H9 (cell line): ENCODE measurements at regions not wholly inside any gene's neighbourhood (a gene's known extent, or its start where the extent isn't known, plus 50 kb on each side); places are given as distances from the start of the nearest gene placed in this dataset.

Source experiments
- DNase-seq: peaks from one replicate; pipeline ENCODE4 v3.0.0-alpha.2; 2017
- H2AFZ ChIP-seq: one replicate; pipeline ENCODE4 v1.6.1; 2013; ENCODE audit warnings: mild to moderate bottlenecking, low read length, control low read depth, moderate library complexity
- H2AK5ac ChIP-seq: 2 replicates; pipeline ENCODE4 v1.6.1; 2013; ENCODE audit warnings: low read length, control low read depth, mixed read lengths; ENCODE audit not compliant: insufficient read length
- H2BK120ac ChIP-seq: one replicate; pipeline ENCODE4 v1.6.1; 2013; ENCODE audit warnings: low read depth, mild to moderate bottlenecking, low read length, control low read depth, inconsistent platforms; ENCODE audit not compliant: poor library complexity, severe bottlenecking
- H2BK12ac ChIP-seq: 2 replicates; pipeline ENCODE4 v1.6.1; 2013; ENCODE audit warnings: low read length, control low read depth, mixed read lengths, low read depth; ENCODE audit not compliant: insufficient read length
- H2BK15ac ChIP-seq: 2 replicates; pipeline ENCODE4 v1.6.1; 2013; ENCODE audit warnings: low read depth, low read length, control low read depth
- H2BK20ac ChIP-seq: one replicate; pipeline ENCODE4 v1.6.1; 2013; ENCODE audit warnings: low read depth, mild to moderate bottlenecking, low read length, control low read depth, inconsistent platforms; ENCODE audit not compliant: poor library complexity, severe bottlenecking
- H2BK5ac ChIP-seq: 2 replicates; pipeline ENCODE4 v1.6.1; 2013; ENCODE audit warnings: low read length, control low read depth, mixed read lengths; ENCODE audit not compliant: insufficient read length
- H3K14ac ChIP-seq: 2 replicates; pipeline ENCODE4 v1.6.1; 2013; ENCODE audit warnings: low read length, control low read depth; ENCODE audit not compliant: insufficient read depth
- H3K18ac ChIP-seq: 2 replicates; pipeline ENCODE4 v1.6.1; 2013; ENCODE audit warnings: low read depth, mild to moderate bottlenecking, mixed read lengths, low read length, control low read depth; ENCODE audit not compliant: insufficient read length
- H3K23ac ChIP-seq: 2 replicates; pipeline ENCODE4 v1.6.1; 2013; ENCODE audit warnings: low read length, control low read depth, mixed read lengths, low read depth; ENCODE audit not compliant: insufficient read length
- H3K23me2 ChIP-seq: 2 replicates; pipeline ENCODE4 v1.6.1; 2013; ENCODE audit warnings: low read depth, mild to moderate bottlenecking, mixed read lengths, low read length, control low read depth; ENCODE audit not compliant: insufficient read length, poor library complexity, severe bottlenecking
- H3K27ac ChIP-seq: 2 replicates; pipeline ENCODE4 v1.5.1; 2013; ENCODE audit warnings: low read length, control low read depth, mixed read lengths, low read depth; ENCODE audit not compliant: insufficient read length
- H3K27me3 ChIP-seq: 2 replicates; pipeline ENCODE4 v1.6.1; 2013; ENCODE audit warnings: low read length, control low read depth, inconsistent platforms; ENCODE audit not compliant: insufficient read depth
- H3K4ac ChIP-seq: 2 replicates; pipeline ENCODE4 v1.6.1; 2013; ENCODE audit warnings: low read depth, mild to moderate bottlenecking, control low read depth, inconsistent platforms, low read length, moderate library complexity
- H3K4me1 ChIP-seq: 2 replicates; pipeline ENCODE4 v1.6.1; 2013; ENCODE audit warnings: low read length, control low read depth, inconsistent platforms; ENCODE audit not compliant: insufficient read depth
- H3K4me2 ChIP-seq: 2 replicates; pipeline ENCODE4 v1.6.1; 2013; ENCODE audit warnings: low read length, control low read depth, mixed read lengths; ENCODE audit not compliant: insufficient read length, insufficient read depth
- H3K56ac ChIP-seq: 2 replicates; pipeline ENCODE4 v1.6.1; 2013; ENCODE audit warnings: low read depth, mild to moderate bottlenecking, mixed read lengths, low read length, control low read depth; ENCODE audit not compliant: insufficient read length
- H3K79me1 ChIP-seq: 2 replicates; pipeline ENCODE4 v1.6.1; 2013; ENCODE audit warnings: low read depth, mild to moderate bottlenecking, moderate library complexity, low read length, control low read depth, inconsistent platforms; ENCODE audit not compliant: insufficient read depth, poor library complexity, severe bottlenecking
- H3K79me2 ChIP-seq: 2 replicates; pipeline ENCODE4 v1.6.1; 2013; ENCODE audit warnings: low read length, control low read depth, inconsistent platforms; ENCODE audit not compliant: insufficient read depth
- H3K9ac ChIP-seq: 2 replicates; pipeline ENCODE4 v1.6.1; 2013; ENCODE audit warnings: low read length, control low read depth, mixed read lengths; ENCODE audit not compliant: insufficient read length; ENCODE audit errors: extremely low read depth
- H3K9me3 ChIP-seq: one replicate; pipeline ENCODE4 v1.6.1; 2013; ENCODE audit warnings: low read depth, low read length, inconsistent platforms; ENCODE audit not compliant: control insufficient read depth
- H3T11ph ChIP-seq: one replicate; pipeline ENCODE4 v1.6.1; 2013; ENCODE audit warnings: mild to moderate bottlenecking, low read length, control low read depth, inconsistent platforms
- H4K20me1 ChIP-seq: one replicate; pipeline ENCODE4 v1.6.1; 2013; ENCODE audit not compliant: control insufficient read depth, insufficient read length, insufficient read depth
- H4K5ac ChIP-seq: 2 replicates; pipeline ENCODE4 v1.6.1; 2013; ENCODE audit warnings: low read depth, mild to moderate bottlenecking, mixed read lengths, low read length, control low read depth; ENCODE audit not compliant: insufficient read length
- H4K8ac ChIP-seq: replicated peaks from 2 replicates; pipeline ENCODE4 v1.6.1; 2013; ENCODE audit warnings: low read length, control low read depth, mixed read lengths, low read depth; ENCODE audit not compliant: insufficient read length
- H4K91ac ChIP-seq: 2 replicates; pipeline ENCODE4 v1.6.1; 2013; ENCODE audit warnings: low read depth, mild to moderate bottlenecking, moderate library complexity, mixed read lengths, low read length, control low read depth; ENCODE audit not compliant: insufficient read length
- H3K27ac Mint-ChIP-seq, 3 experiments: 2 replicates in 2 of 3; 3 replicates in 1 of 3; pipeline ENCODE4 v1.8.0; 2020 to 2021; ENCODE audit warnings: mixed read lengths in 3 of 3, mild to moderate bottlenecking in 1 of 3, moderate library complexity in 1 of 3
- H3K27me3 Mint-ChIP-seq: 2 replicates; pipeline ENCODE4 v1.8.0; 2021; ENCODE audit warnings: low read depth, mild to moderate bottlenecking, moderate library complexity, mixed read lengths
- H3K36me3 Mint-ChIP-seq, 3 experiments: 2 replicates in 2 of 3; 3 replicates in 1 of 3; pipeline ENCODE4 v1.8.0; 2020 to 2021; ENCODE audit warnings: low read depth in 3 of 3, mixed read lengths in 3 of 3; ENCODE audit not compliant: insufficient read depth in 1 of 3
- H3K4me1 Mint-ChIP-seq, 2 experiments: 2 replicates each; pipeline ENCODE4 v1.8.0; 2020; ENCODE audit warnings: mixed read lengths in 2 of 2
- H3K4me3 Mint-ChIP-seq, 2 experiments: 2 replicates in 1 of 2; 3 replicates in 1 of 2; pipeline ENCODE4 v1.8.0; 2020 to 2021; ENCODE audit warnings: mild to moderate bottlenecking in 2 of 2, mixed read lengths in 2 of 2, moderate library complexity in 1 of 2
- H3K9me3 Mint-ChIP-seq, 2 experiments: 2 replicates in 1 of 2; 3 replicates in 1 of 2; pipeline ENCODE4 v1.8.0; 2020; ENCODE audit warnings: mild to moderate bottlenecking in 2 of 2, mixed read lengths in 2 of 2, moderate library complexity in 1 of 2
- WGBS: extraction: QIAGEN DNeasy Blood & Tissue Kit; methylation state at CpG from one replicate; pipeline ENCODE4 v1.1.7; 2013; ENCODE audit warnings: missing lambda C conversion rate, low lambda C conversion rate, mixed read lengths; ENCODE audit not compliant: insufficient read length; ENCODE audit errors: extremely low coverage; 5-methylcytosine and 5-hydroxymethylcytosine counted together
- TF ChIP-seq, protein P1 (sequence below): fragments of 200-600 bp; sonication (generic); conservative IDR thresholded peaks from 3 replicates; pipeline ENCODE4 v1.8.0; 2021; ENCODE audit warnings: antibody characterized with exemption, mild to moderate bottlenecking

DNA sequence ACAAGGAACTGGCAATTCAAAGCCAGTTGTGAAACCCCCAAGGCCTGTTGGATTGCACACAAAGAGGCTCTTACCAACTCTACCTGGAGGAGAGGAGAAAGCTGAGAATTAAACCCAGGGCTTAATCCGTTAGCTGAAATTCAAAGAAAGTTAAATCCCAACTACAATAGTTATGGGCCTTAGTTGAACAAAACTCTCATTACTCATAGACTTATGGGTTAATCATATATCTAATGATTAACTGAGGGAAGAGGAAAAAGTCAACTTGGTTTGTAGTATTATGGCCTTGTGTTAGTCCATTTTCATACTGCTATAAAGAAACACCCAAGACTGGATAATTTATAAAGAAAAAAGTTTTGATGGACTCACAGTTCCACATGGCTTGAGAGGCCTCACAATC is 838.2 kb upstream of the ADGRL2 start:
- H3K9me3 Mint-ChIP-seq = no peaks in the 10 kb centered on the region
- Histone ChIP-seq H3T11ph (no peak overlapping the region), H3K79me1 (no peaks in the 10 kb centered on the region), H3K14ac (no peak overlapping the region), H3K4ac (no peak overlapping the region), H2BK20ac (no peak overlapping the region), H4K91ac (no peak overlapping the region), H3K9me3 (no peaks in the 10 kb centered on the region), H2BK5ac (no peak overlapping the region), H3K23me2 (no peaks in the 10 kb centered on the region), H3K27me3 (no peaks in the 10 kb centered on the region), H3K4me2 (no peak overlapping the region), H2AK5ac (no peak overlapping the region), H2BK15ac (no peak overlapping the region), H3K4me1 (no peaks in the 10 kb centered on the region), H2BK12ac (no peak overlapping the region), H4K8ac (no peak overlapping the region), H3K56ac (no peak overlapping the region), H4K5ac (no peak overlapping the region), H2AFZ (no peak overlapping the region), H3K79me2 (no peaks in the 10 kb centered on the region), H3K9ac (no peak overlapping the region), H2BK120ac (no peak overlapping the region), H3K18ac (no peak overlapping the region), H4K20me1 (no peaks in the 10 kb centered on the region), H3K23ac (no peak overlapping the region), H3K27ac (no peak overlapping the region)
- WGBS = no CpG with 5 or more reads among the region's 1 CpG
- H3K36me3 Mint-ChIP-seq = no peaks in the 10 kb centered on the region
- peaks cover 5% of the 10 kb centered on the region in 2 experiments; a peak in 2 of 4 replicates for H3K4me1 Mint-ChIP-seq
- DNase-seq = no peak
- H3K4me3 Mint-ChIP-seq = no peak overlapping the region
- 0 out of 7 replicates have a peak overlapping the region, but pooled peaks of 1 of the 3 experiments have one; percentile 68 for H3K27ac Mint-ChIP-seq
- no peaks in the 10 kb centered on the region for H3K27me3 Mint-ChIP-seq
- TF ChIP-seq, protein P1, sequence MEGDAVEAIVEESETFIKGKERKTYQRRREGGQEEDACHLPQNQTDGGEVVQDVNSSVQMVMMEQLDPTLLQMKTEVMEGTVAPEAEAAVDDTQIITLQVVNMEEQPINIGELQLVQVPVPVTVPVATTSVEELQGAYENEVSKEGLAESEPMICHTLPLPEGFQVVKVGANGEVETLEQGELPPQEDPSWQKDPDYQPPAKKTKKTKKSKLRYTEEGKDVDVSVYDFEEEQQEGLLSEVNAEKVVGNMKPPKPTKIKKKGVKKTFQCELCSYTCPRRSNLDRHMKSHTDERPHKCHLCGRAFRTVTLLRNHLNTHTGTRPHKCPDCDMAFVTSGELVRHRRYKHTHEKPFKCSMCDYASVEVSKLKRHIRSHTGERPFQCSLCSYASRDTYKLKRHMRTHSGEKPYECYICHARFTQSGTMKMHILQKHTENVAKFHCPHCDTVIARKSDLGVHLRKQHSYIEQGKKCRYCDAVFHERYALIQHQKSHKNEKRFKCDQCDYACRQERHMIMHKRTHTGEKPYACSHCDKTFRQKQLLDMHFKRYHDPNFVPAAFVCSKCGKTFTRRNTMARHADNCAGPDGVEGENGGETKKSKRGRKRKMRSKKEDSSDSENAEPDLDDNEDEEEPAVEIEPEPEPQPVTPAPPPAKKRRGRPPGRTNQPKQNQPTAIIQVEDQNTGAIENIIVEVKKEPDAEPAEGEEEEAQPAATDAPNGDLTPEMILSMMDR = no peak
